ENCODE measurements at regions not wholly inside any gene's neighbourhood (a gene's known extent, or its start where the extent isn't known, plus 50 kb on each side); places are given as distances from the start of the nearest gene placed in this dataset.

GRCh38 chr1:244316407-244316806, 135.3 kb downstream of the ADSS2 start:
- Histone ChIP-seq H3K27me3 (ENCODE audit: control insufficient read depth, low read length) (no peaks in the 10 kb centered on the region), H3K36me3 (ENCODE audit: control insufficient read depth, low read length) (no peaks in the 10 kb centered on the region), H3K4me1 (ENCODE audit: control insufficient read depth, low read length) (peaks cover 10% of the 10 kb centered on the region), H3K79me2 (ENCODE audit: control insufficient read depth, low read length) (no peaks in the 10 kb centered on the region), H3K4me3 (ENCODE audit: low read length) (no peak overlapping the region), H3K4me2 (ENCODE audit: low read length) (no peak overlapping the region), H3K9me3 (ENCODE audit: control insufficient read depth, insufficient read depth, low read length) (no peaks in the 10 kb centered on the region), H3F3A (ENCODE audit: control insufficient read depth, insufficient read depth) (no peaks in the 10 kb centered on the region), H4K20me1 (ENCODE audit: control insufficient read depth, insufficient read depth, low read depth, low read length) (no peaks in the 10 kb centered on the region), H3K9me2 (replicated peaks; ENCODE audit: control insufficient read depth, low read length) (no peaks in the 10 kb centered on the region), H3K27ac (ENCODE audit: low read depth, low read length) (no peak overlapping the region)
- TF ChIP-seq EZH2phosphoT487 (IDR thresholded peaks at IDR 0.05; ENCODE audit: borderline replicate concordance, low read length) = no peak
- no peak for TF ChIP-seq CTCF (IDR thresholded peaks at IDR 0.05; ENCODE audit: low read depth, low read length, poor library complexity, severe bottlenecking)

GRCh38 chr1:244316986-244317655, 134.6 kb downstream of the ADSS2 start:
- H3K4me2 ChIP-seq (ENCODE audit: low read length) = no peak overlapping the region
- H3K9me2 ChIP-seq (replicated peaks; ENCODE audit: control insufficient read depth, low read length) = no peaks in the 10 kb centered on the region
- no peaks in the 10 kb centered on the region for H4K20me1 ChIP-seq (ENCODE audit: control insufficient read depth, insufficient read depth, low read depth, low read length)
- H3F3A ChIP-seq (ENCODE audit: control insufficient read depth, insufficient read depth) = no peaks in the 10 kb centered on the region
- H3K27me3 ChIP-seq (ENCODE audit: control insufficient read depth, low read length) = no peaks in the 10 kb centered on the region
- H3K9me3 ChIP-seq (ENCODE audit: control insufficient read depth, insufficient read depth, low read length) = no peaks in the 10 kb centered on the region
- H3K4me3 ChIP-seq (ENCODE audit: low read length) = no peak overlapping the region
- H3K79me2 ChIP-seq (ENCODE audit: control insufficient read depth, low read length) = no peaks in the 10 kb centered on the region
- H3K4me1 ChIP-seq (ENCODE audit: control insufficient read depth, low read length) = peaks cover 10% of the 10 kb centered on the region
- TF ChIP-seq CTCF (IDR thresholded peaks at IDR 0.05; ENCODE audit: low read depth, low read length, poor library complexity, severe bottlenecking) (no peak), EZH2phosphoT487 (IDR thresholded peaks at IDR 0.05; ENCODE audit: borderline replicate concordance, low read length) (no peak)
- H3K27ac ChIP-seq (ENCODE audit: low read depth, low read length) = no peak overlapping the region
- no peaks in the 10 kb centered on the region for H3K36me3 ChIP-seq (ENCODE audit: control insufficient read depth, low read length)

GRCh38 chr1:244318078-244318477, 133.6 kb downstream of the ADSS2 start:
- Histone ChIP-seq H3F3A (ENCODE audit: control insufficient read depth, insufficient read depth) (no peaks in the 10 kb centered on the region), H3K27ac (ENCODE audit: low read depth, low read length) (no peak overlapping the region), H3K4me3 (ENCODE audit: low read length) (no peak overlapping the region), H3K79me2 (ENCODE audit: control insufficient read depth, low read length) (no peaks in the 10 kb centered on the region), H3K4me2 (ENCODE audit: low read length) (no peak overlapping the region), H3K27me3 (ENCODE audit: control insufficient read depth, low read length) (no peaks in the 10 kb centered on the region), H3K9me2 (replicated peaks; ENCODE audit: control insufficient read depth, low read length) (no peaks in the 10 kb centered on the region), H4K20me1 (ENCODE audit: control insufficient read depth, insufficient read depth, low read depth, low read length) (no peaks in the 10 kb centered on the region), H3K9me3 (ENCODE audit: control insufficient read depth, insufficient read depth, low read length) (no peaks in the 10 kb centered on the region), H3K4me1 (ENCODE audit: control insufficient read depth, low read length) (peaks cover 10% of the 10 kb centered on the region), H3K36me3 (ENCODE audit: control insufficient read depth, low read length) (no peaks in the 10 kb centered on the region)
- TF ChIP-seq EZH2phosphoT487 (IDR thresholded peaks at IDR 0.05; ENCODE audit: borderline replicate concordance, low read length) (no peak), CTCF (IDR thresholded peaks at IDR 0.05; ENCODE audit: low read depth, low read length, poor library complexity, severe bottlenecking) (no peak)
